A549 (cell line): ENCODE measurements at regions not wholly inside any gene's neighbourhood (a gene's known extent, or its start where the extent isn't known, plus 50 kb on each side); places are given as distances from the start of the nearest gene placed in this dataset.

Source experiments
- BHLHE40 ChIP-seq: IDR thresholded peaks from 2 replicates; pipeline ENCODE4 v1.6.1; 2012; ENCODE audit warnings: low read depth, low read length, inconsistent platforms
- CBX2 ChIP-seq: fragments of 200-600 bp; sonication (generic); IDR thresholded peaks from 2 replicates; pipeline ENCODE4 v1.6.1; 2016; ENCODE audit warnings: low read depth, mild to moderate bottlenecking, borderline replicate concordance
- CHD2 ChIP-seq: fragments of 150-350 bp; IDR thresholded peaks from 2 replicates; pipeline ENCODE4 v1.6.1; 2014; ENCODE audit warnings: low read length; ENCODE audit not compliant: partially characterized antibody
- CTCF ChIP-seq: fragments of >200 bp; sonication (Bioruptor Twin); formaldehyde crosslinking; IDR thresholded peaks from 3 replicates; pipeline ENCODE4 v1.5.1; 2016
- PHF8 ChIP-seq: fragments of 200-600 bp; sonication (generic); IDR thresholded peaks from 2 replicates; pipeline ENCODE4 v1.6.1; 2016; ENCODE audit warnings: low read depth, mild to moderate bottlenecking, antibody characterized with exemption, moderate library complexity, borderline replicate concordance
- POLR2A ChIP-seq: IDR thresholded peaks from 2 replicates; pipeline ENCODE4 v1.6.1; 2012; ENCODE audit warnings: mild to moderate bottlenecking, low read length
- RAD21 ChIP-seq, 2 experiments: fragments of >200 bp in 1 of 2; sonication (Bioruptor Twin) in 1 of 2; formaldehyde crosslinking in 1 of 2; IDR thresholded peaks in 1 of 2; conservative IDR thresholded peaks in 1 of 2; 2 replicates in 1 of 2; 3 replicates in 1 of 2; pipeline ENCODE4 v1.6.1; 2012 to 2018; ENCODE audit warnings: inconsistent platforms in 1 of 2
- RARB ChIP-seq: fragments of 250-450 bp; sonication (Bioruptor Pico); IDR thresholded peaks from 2 replicates; pipeline ENCODE4 v1.8.0; 2021; ENCODE audit warnings: mild to moderate bottlenecking, moderate library complexity
- REST ChIP-seq: fragments of 200-600 bp; sonication (generic); IDR thresholded peaks from 2 replicates; pipeline ENCODE4 v1.6.1; 2016; ENCODE audit warnings: antibody characterized with exemption, mild to moderate bottlenecking, moderate library complexity
- SMC3 ChIP-seq: fragments of >200 bp; sonication (Bioruptor Twin); formaldehyde crosslinking; IDR thresholded peaks from 3 replicates; pipeline ENCODE4 v1.6.1; 2018; ENCODE audit warnings: inconsistent platforms
- SREBF2 ChIP-seq: fragments of 450-650 bp; IDR thresholded peaks from 2 replicates; pipeline ENCODE4 v1.6.1; 2014; ENCODE audit warnings: mild to moderate bottlenecking, moderate library complexity
- TP53 ChIP-seq: fragments of 250-450 bp; sonication (Bioruptor Pico); IDR thresholded peaks from 2 replicates; pipeline ENCODE4 v1.5.0; 2021; ENCODE audit warnings: mild to moderate bottlenecking, moderate library complexity
- USF2 ChIP-seq: fragments of 450-650 bp; IDR thresholded peaks from 2 replicates; pipeline ENCODE4 v1.6.1; 2014; ENCODE audit warnings: antibody characterized with exemption
- ZC3H11A ChIP-seq: fragments of 450-650 bp; IDR thresholded peaks from 2 replicates; pipeline ENCODE4 v1.6.1; 2014; ENCODE audit warnings: antibody characterized with exemption, mild to moderate bottlenecking

- TF ChIP-seq CTCF (no peak), PHF8 (no peak), ZC3H11A (no peak), RARB (CRISPR knock-in tag) (no peak), POLR2A (no peak), RAD21 (conservative IDR thresholded peaks at IDR 0.05 in 1 of 2, IDR thresholded peaks at IDR 0.05 in 1 of 2) (no peak), USF2 (no peak), CBX2 (no peak), BHLHE40 (no peak), TP53 (CRISPR knock-in tag) (no peak), SMC3 (no peak), SREBF2 (no peak), CHD2 (no peak), REST (no peak)
Observed at GRCh38 chr10:78281627-78282026, 248.0 kb downstream of the RPS24 start.
